CD4-positive, alpha-beta memory T cell (primary cell): ENCODE measurements at regions not wholly inside any gene's neighbourhood (a gene's known extent, or its start where the extent isn't known, plus 50 kb on each side); places are given as distances from the start of the nearest gene placed in this dataset.
"Not testable (repeated sequence)": the region's sequence is repeated elsewhere in the genome, so short reads cannot be mapped to it uniquely, and the experiment has no call there.

Experiments
- CTCF ChIA-PET: fragments of 350-600 bp; sonication (Branson Sonifier 250); formaldehyde crosslinking; loops from one replicate; lab custom pipeline; 2021; ENCODE audit warnings: inconsistent platforms; ENCODE audit not compliant: partially characterized antibody; lab: Charles Lee
- POLR2A ChIA-PET: fragments of 350-600 bp; sonication (Branson Sonifier 250); formaldehyde crosslinking; loops from one replicate; lab custom pipeline; 2021; ENCODE audit not compliant: partially characterized antibody; lab: Charles Lee
- DNase-seq, 5 donors: peaks; one replicate each; pipeline versions ENCODE4 v3.0.0 to v3.0.0-alpha.2; 2020 to 2022; ENCODE audit warnings: mixed read lengths in 1 of 5
- H3K27ac ChIP-seq: one replicate; pipeline ENCODE4 v1.7.0; 2013; ENCODE audit warnings: low read depth, low read length
- H3K27me3 ChIP-seq: 2 replicates; pipeline ENCODE4 v1.7.0; 2013; ENCODE audit warnings: mild to moderate bottlenecking, low read length, moderate library complexity; ENCODE audit not compliant: insufficient read depth
- H3K36me3 ChIP-seq: 2 replicates; pipeline ENCODE4 v1.7.0; 2013; ENCODE audit warnings: mild to moderate bottlenecking, low read length, moderate library complexity; ENCODE audit not compliant: insufficient read depth
- H3K4me1 ChIP-seq: 2 replicates; pipeline ENCODE4 v1.7.0; 2013; ENCODE audit warnings: mild to moderate bottlenecking, low read length, moderate library complexity; ENCODE audit not compliant: insufficient read depth
- H3K4me3 ChIP-seq, 2 donors: one replicate each; pipeline ENCODE4 v1.7.0; 2013; ENCODE audit warnings: low read length in 2 of 2, mild to moderate bottlenecking in 1 of 2
- H3K9me3 ChIP-seq, 2 donors: one replicate each; pipeline ENCODE4 v1.7.0; 2013; ENCODE audit warnings: low read length in 2 of 2, control low read depth in 1 of 2; ENCODE audit not compliant: control insufficient read depth in 1 of 2
- H3K27ac Mint-ChIP-seq, 7 donors: one replicate each; pipeline ENCODE4 v1.8.0; 2020 to 2021; ENCODE audit warnings: mixed read lengths in 7 of 7, mild to moderate bottlenecking in 6 of 7, inconsistent platforms in 3 of 7, moderate library complexity in 3 of 7
- H3K27me3 Mint-ChIP-seq, 2 donors: one replicate each; pipeline ENCODE4 v1.8.0; 2020 to 2021; ENCODE audit warnings: mixed read lengths in 2 of 2
- H3K36me3 Mint-ChIP-seq, 2 donors: one replicate each; pipeline ENCODE4 v1.8.0; 2020 to 2021; ENCODE audit warnings: mixed read lengths in 2 of 2, inconsistent platforms in 1 of 2, mild to moderate bottlenecking in 1 of 2
- H3K4me1 Mint-ChIP-seq, 4 donors: one replicate each; pipeline ENCODE4 v1.8.0; 2020 to 2021; ENCODE audit warnings: mixed read lengths in 4 of 4, mild to moderate bottlenecking in 1 of 4
- H3K4me3 Mint-ChIP-seq, 8 donors: one replicate each; pipeline ENCODE4 v1.8.0; 2020 to 2021; ENCODE audit warnings: mixed read lengths in 8 of 8, mild to moderate bottlenecking in 7 of 8, moderate library complexity in 6 of 8, inconsistent platforms in 3 of 8
- H3K9me3 Mint-ChIP-seq, 8 donors: one replicate each; pipeline ENCODE4 v1.8.0; 2020 to 2021; ENCODE audit warnings: mixed read lengths in 8 of 8, mild to moderate bottlenecking in 5 of 8, inconsistent platforms in 3 of 8, moderate library complexity in 1 of 8
- intact Hi-C: fragments of 100-400 bp; cut with micrococcal nuclease; formaldehyde crosslinking; loops from one replicate; pipeline ENCODE4 v1.15.1; 2023

- H3K36me3 ChIP-seq = no peaks in the 10 kb centered on the region
- H3K27me3 ChIP-seq = no peaks in the 10 kb centered on the region
- H3K9me3 Mint-ChIP-seq = no peaks in the 10 kb centered on the region
- H3K9me3 ChIP-seq = no peaks in the 10 kb centered on the region
- intact Hi-C loops = no loop called here
- ChIA-PET CTCF (no interaction called here), POLR2A (no interaction called here)
- H3K36me3 Mint-ChIP-seq = no peaks in the 10 kb centered on the region
- no peak overlapping the region for H3K4me3 Mint-ChIP-seq
- no peaks in the 10 kb centered on the region for H3K4me1 ChIP-seq
- peaks cover 0 to 1% of the 10 kb centered on the region in 2 donors for H3K27me3 Mint-ChIP-seq
- H3K4me3 ChIP-seq = no peak overlapping the region
- no peak for DNase-seq
- H3K27ac Mint-ChIP-seq = no peak overlapping the region
- no peak overlapping the region for H3K27ac ChIP-seq
- no peaks in the 10 kb centered on the region for H3K4me1 Mint-ChIP-seq
Observed at GRCh38 chr5:57368010-57368409, 114.6 kb downstream of the ACTBL2 start.

GRCh38 chr5:57366744-57367143 lies 115.9 kb downstream of the ACTBL2 start:
- Histone ChIP-seq H3K4me3 (no peak overlapping the region), H3K36me3 (no peaks in the 10 kb centered on the region), H3K27ac (no peak overlapping the region), H3K9me3 (no peaks in the 10 kb centered on the region), H3K4me1 (no peaks in the 10 kb centered on the region), H3K27me3 (no peaks in the 10 kb centered on the region)
- intact Hi-C loops = no loop called here
- Mint-ChIP-seq H3K9me3 (no peaks in the 10 kb centered on the region), H3K36me3 (no peaks in the 10 kb centered on the region), H3K27ac (no peak overlapping the region), H3K4me3 (no peak overlapping the region), H3K27me3 (peaks cover 1% of the 10 kb centered on the region in 2 donors), H3K4me1 (no peaks in the 10 kb centered on the region)
- ChIA-PET POLR2A (no interaction called here), CTCF (no interaction called here)
- no peak for DNase-seq

GRCh38 chr5:57362951-57363350 lies 119.7 kb downstream of the ACTBL2 start:
- intact Hi-C loops = no loop called here
- no peaks in the 10 kb centered on the region for H3K9me3 ChIP-seq
- H3K4me3 ChIP-seq = no peak overlapping the region
- ChIA-PET POLR2A (no interaction called here), CTCF (no interaction called here)
- Mint-ChIP-seq H3K36me3 (no peaks in the 10 kb centered on the region), H3K4me1 (no peaks in the 10 kb centered on the region), H3K4me3 (no peak overlapping the region), H3K9me3 (no peaks in the 10 kb centered on the region), H3K27ac (no peak overlapping the region), H3K27me3 (peaks cover 1% of the 10 kb centered on the region in 2 donors)
- no peak overlapping the region for H3K27ac ChIP-seq
- no peak for DNase-seq
- H3K27me3 ChIP-seq = no peaks in the 10 kb centered on the region
- H3K4me1 ChIP-seq = no peaks in the 10 kb centered on the region
- no peaks in the 10 kb centered on the region for H3K36me3 ChIP-seq

GRCh38 chr5:57360871-57361270 lies 121.7 kb downstream of the ACTBL2 start:
- CTCF ChIA-PET = no interaction called here
- H3K27ac Mint-ChIP-seq = no peak overlapping the region

GRCh38 chr5:57358796-57359592 lies 123.6 kb downstream of the ACTBL2 start:
- Mint-ChIP-seq H3K9me3 (no peaks in the 10 kb centered on the region), H3K36me3 (no peaks in the 10 kb centered on the region), H3K27ac (no peak overlapping the region), H3K4me1 (no peaks in the 10 kb centered on the region), H3K4me3 (no peak overlapping the region), H3K27me3 (peaks cover 1% of the 10 kb centered on the region in 2 donors)
- Histone ChIP-seq H3K4me3 (no peak overlapping the region), H3K4me1 (no peaks in the 10 kb centered on the region), H3K27me3 (no peaks in the 10 kb centered on the region), H3K9me3 (no peaks in the 10 kb centered on the region), H3K36me3 (no peaks in the 10 kb centered on the region), H3K27ac (no peak overlapping the region)
- no peak for DNase-seq
- ChIA-PET POLR2A (no interaction called here), CTCF (interaction anchor here (0.9 kb wide), 1 partner anchor 57 kb away, joined by 3 read pairs; no protein-coding TSS in a partner anchor)
- intact Hi-C loops = no loop called here

More at GRCh38 chr5:57360871-57361270, 121.7 kb downstream of the ACTBL2 start:
- H3K4me1 ChIP-seq = no peaks in the 10 kb centered on the region
- Mint-ChIP-seq H3K36me3 (no peaks in the 10 kb centered on the region), H3K27me3 (peaks cover 1% of the 10 kb centered on the region in 2 donors), H3K4me1 (no peaks in the 10 kb centered on the region), H3K9me3 (no peaks in the 10 kb centered on the region), H3K4me3 (no peak overlapping the region)
- no peak overlapping the region for H3K27ac ChIP-seq
- no peaks in the 10 kb centered on the region for H3K27me3 ChIP-seq
- no peaks in the 10 kb centered on the region for H3K9me3 ChIP-seq
- H3K4me3 ChIP-seq = no peak overlapping the region
- no peaks in the 10 kb centered on the region for H3K36me3 ChIP-seq
- intact Hi-C loops = no loop called here
- no peak for DNase-seq
- POLR2A ChIA-PET = no interaction called here

GRCh38 chr5:57356850-57357249 lies 125.8 kb downstream of the ACTBL2 start:
- H3K27ac Mint-ChIP-seq, H3K4me1 ChIP-seq, H3K27me3 Mint-ChIP-seq, H3K27me3 ChIP-seq, DNase-seq, intact Hi-C loops, H3K4me3 ChIP-seq, H3K36me3 ChIP-seq, H3K9me3 ChIP-seq, H3K27ac ChIP-seq, H3K36me3 Mint-ChIP-seq, H3K4me1 Mint-ChIP-seq, H3K4me3 Mint-ChIP-seq, H3K9me3 Mint-ChIP-seq, POLR2A ChIA-PET, CTCF ChIA-PET: not testable (repeated sequence)

- H3K4me1 ChIP-seq = no peaks in the 10 kb centered on the region
- CTCF ChIA-PET = interaction anchor here (1.4 to 2.0 kb wide), 2 partner anchors 10 to 1112 kb away, joined by 3 to 7 read pairs; no protein-coding TSS in a partner anchor
- no peak overlapping the region for H3K4me3 ChIP-seq
- no peak for DNase-seq
- no peaks in the 10 kb centered on the region for H3K4me1 Mint-ChIP-seq
- no peaks in the 10 kb centered on the region for H3K9me3 ChIP-seq
- intact Hi-C loops = no loop called here
- no peak overlapping the region for H3K27ac ChIP-seq
- no peaks in the 10 kb centered on the region for H3K36me3 Mint-ChIP-seq
- no peaks in the 10 kb centered on the region for H3K36me3 ChIP-seq
- peaks cover 0 to 8% (median 5%) of the 10 kb centered on the region in 8 donors for H3K9me3 Mint-ChIP-seq
- H3K27me3 ChIP-seq = no peaks in the 10 kb centered on the region
- peaks cover 1 to 2% of the 10 kb centered on the region in 2 donors for H3K27me3 Mint-ChIP-seq
- no peak overlapping the region for H3K4me3 Mint-ChIP-seq
- H3K27ac Mint-ChIP-seq = no peak overlapping the region
- POLR2A ChIA-PET = interaction anchor here (0.6 kb wide), 1 partner anchor 70 kb away, joined by 3 read pairs; no protein-coding TSS in a partner anchor
Observed at GRCh38 chr5:57349214-57349613, 133.4 kb downstream of the ACTBL2 start.
